SK-N-MC (cell line): ENCODE measurements at regions not wholly inside any gene's neighbourhood (a gene's known extent, or its start where the extent isn't known, plus 50 kb on each side); places are given as distances from the start of the nearest gene placed in this dataset.

Source experiments
- EZH2 ChIP-seq: fragments of 200-600 bp; sonication (generic); IDR thresholded peaks from one replicate; pipeline ENCODE4 v1.6.1; 2017; ENCODE audit warnings: antibody characterized with exemption
- FOXP2 ChIP-seq: optimal IDR thresholded peaks from 2 replicates; pipeline ENCODE3; 2011; ENCODE audit warnings: mild to moderate bottlenecking, moderate library complexity; ENCODE audit not compliant: insufficient read depth; ENCODE audit errors: extremely low read length, control extremely low read depth
- POLR2AphosphoS5 ChIP-seq: IDR thresholded peaks from 2 replicates; pipeline ENCODE4 v1.6.1; 2012; ENCODE audit warnings: mild to moderate bottlenecking, low read depth, low read length, borderline replicate concordance

GRCh38 chr12:74440469-74440868 is 97.2 kb upstream of the ATXN7L3B start:
- TF ChIP-seq EZH2 (no peak), POLR2AphosphoS5 (no peak), FOXP2 (no peak)
